HS-27A (cell line): ENCODE measurements at regions not wholly inside any gene's neighbourhood (a gene's known extent, or its start where the extent isn't known, plus 50 kb on each side); places are given as distances from the start of the nearest gene placed in this dataset.

ENCODE experiments used
- DNase-seq: peaks from one replicate; pipeline ENCODE4 v3.0.0-alpha.2; 2012; ENCODE audit warnings: low read depth, missing footprints

GRCh38 chr3:22225161-22225560 lies 474.2 kb upstream of the ZNF385D start:
- DNase-seq = no peak

DNA sequence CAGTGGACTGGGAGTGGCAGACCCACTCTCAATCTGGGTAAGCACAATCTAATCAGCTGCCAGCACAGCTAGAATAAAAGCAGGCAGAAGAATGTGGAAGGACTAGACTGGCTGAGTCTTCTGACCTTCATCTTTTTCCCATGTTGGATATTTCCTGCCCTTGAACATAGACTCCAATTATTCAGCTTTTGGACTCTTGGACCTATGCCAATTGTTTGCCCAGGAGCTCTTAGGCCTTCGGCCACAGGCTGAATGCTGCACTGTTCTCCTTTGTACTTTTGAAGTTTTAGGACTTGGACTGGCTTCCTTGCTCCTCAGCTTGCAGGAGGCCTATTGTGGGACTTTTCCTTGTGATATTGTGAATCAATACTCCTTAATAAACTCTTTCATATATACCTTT lies 477.7 kb upstream of the ZNF385D start:
- DNase-seq = no peak

DNA sequence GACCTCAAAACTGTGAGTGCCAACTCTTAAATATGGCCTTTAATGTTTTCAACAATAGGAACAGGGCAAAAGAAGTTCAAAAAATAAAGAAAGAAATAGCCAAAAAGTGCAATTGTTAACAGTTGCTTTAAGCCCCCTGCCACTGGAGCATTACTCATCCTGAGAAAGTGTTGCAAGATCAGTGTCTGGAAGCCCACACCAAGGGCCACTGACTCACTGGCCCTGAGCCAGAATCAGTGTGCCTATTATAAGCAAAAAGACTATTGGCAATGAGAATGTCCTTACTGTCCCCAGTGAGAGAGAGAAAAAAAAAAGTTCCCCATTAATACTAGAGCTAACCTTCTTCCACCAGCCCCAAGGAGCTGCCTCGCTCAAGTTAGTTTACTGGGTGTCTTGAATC lies 480.1 kb upstream of the ZNF385D start:
- no peak for DNase-seq

- no peak for DNase-seq
Measured at GRCh38 chr3:22236490-22237270, 485.7 kb upstream of the ZNF385D start.

DNA sequence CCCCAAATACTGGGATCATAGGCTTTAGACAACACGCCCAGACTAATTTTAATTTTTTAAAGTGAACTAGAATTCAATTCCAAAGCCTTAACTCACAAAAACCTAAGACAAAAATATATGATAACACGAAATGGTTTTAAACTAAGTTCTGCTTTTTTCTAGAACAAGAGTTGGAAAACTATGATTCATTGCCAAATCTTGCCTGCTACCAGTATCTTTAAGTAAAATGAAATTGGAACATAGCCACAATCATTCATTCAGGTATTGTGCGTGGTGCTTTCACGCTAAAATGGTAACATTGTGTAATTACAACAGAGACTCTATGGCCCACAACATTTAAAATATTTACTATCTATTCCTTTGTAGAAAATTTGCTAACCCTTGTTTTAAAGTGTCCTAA lies 488.0 kb upstream of the ZNF385D start:
- no peak for DNase-seq

DNA sequence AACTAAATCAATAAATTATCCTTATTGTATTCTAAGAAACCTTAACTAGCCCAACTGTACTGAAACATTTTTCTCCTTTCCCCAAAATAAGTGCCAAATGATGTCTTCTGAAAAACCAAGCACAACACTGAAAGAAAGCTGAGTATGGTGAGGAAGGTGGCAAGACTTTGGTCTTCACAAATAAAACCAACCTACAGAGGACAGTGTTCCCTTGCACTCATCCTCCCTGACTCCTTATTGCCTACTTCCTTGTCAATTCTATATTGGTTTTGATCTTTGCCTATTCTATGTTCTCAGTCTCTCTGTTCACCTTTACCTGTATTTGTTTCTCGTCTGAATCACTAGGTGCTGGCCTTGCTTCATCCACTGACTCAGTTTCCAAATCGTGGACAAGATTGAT lies 490.1 kb upstream of the ZNF385D start:
- DNase-seq = no peak

DNA sequence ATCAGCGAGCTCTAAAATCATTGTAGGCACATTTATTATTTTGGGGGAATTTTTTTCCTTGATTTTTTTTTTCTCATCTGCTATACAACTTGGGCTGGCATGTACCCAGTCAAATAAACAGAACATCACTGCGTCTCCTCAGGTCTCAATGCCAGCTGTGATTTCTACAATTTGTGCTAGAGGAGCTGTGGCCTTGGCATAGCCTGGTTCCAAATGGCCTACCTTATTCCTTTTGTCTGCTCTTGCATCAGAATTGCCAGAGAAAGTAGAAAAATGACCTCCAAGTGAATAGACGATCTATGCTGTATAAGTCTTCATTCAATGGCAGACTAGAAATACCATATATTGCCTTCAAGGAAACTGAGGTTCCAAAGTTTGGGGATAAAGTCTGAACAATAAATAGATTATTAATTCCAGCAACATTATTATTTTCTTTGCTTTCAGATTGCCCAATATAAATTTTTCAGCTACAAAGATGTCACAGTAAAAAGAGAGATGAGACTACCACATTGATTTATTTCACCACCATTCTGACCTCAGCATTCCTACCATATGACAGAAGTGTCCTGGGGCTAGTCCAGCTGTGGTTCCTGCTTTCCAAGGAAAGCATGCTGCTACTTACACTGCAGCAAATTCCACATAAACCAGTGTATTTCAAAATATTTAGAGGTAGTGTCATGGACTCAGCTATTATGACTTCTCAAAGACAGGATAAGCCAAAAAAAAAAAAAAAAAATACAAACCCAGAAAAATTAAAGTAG lies 493.9 kb upstream of the ZNF385D start:
- peak; percentile 89 for DNase-seq

- no peak for DNase-seq
Measured at GRCh38 chr3:22245811-22246583, 495.0 kb upstream of the ZNF385D start.

- no peak for DNase-seq
Measured at GRCh38 chr3:22249658-22250057, 498.6 kb upstream of the ZNF385D start.

DNA sequence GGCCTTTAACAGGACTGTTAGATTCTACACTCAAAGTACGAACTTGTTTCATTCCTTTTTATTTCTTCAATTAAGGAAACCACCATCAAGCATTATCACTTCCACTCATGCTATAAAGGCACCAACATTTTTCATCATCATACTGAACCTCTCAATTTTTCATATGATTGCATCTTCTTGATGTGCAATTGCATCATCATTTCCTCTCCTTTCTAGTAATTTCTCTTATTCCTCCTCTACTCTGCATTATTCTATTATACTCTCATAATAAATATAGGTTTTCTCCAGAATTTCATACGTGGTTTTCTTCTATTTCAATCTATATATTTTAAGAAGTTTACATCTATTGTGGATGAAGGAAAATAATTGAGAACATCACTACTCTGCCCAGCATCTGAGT lies 506.2 kb upstream of the ZNF385D start:
- DNase-seq = no peak

DNA sequence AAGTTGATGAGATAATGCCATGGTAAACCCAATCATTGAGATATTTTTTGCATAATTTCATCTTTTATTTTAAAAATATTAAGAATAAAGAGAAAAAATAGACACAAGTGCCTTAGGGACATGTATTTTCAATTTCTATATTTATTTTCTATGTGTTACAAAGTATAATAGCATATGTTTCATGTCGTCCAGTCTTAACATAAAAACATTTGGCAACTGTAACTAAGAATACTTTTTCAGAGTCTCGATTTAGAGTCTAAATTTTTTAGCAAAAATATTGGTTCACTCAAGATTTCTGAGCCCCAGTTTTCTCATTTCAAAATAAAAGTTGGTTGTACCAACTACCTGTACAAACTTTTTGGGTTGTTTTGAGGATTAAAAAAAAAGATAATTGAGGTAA lies 511.4 kb upstream of the ZNF385D start:
- no peak for DNase-seq

DNA sequence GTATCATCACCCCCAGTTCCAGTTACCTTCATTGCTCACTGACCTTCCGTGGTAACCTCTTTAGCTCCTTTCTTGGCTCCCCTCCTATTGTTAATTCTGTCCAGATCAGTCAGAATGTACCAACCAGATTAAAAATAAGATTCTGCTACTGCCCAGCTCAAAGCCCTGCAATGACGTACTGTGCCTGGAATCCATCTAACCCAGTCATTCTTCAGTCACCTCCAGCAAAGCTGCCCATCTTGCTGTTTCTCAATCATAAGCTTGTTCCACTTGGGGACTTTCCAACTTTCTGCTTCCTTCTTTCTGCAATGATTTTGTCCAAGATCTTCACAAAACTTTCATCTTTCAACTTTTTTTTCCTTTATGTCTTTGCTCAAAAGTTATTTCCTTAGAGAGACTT lies 512.0 kb upstream of the ZNF385D start:
- peak; percentile 79 for DNase-seq

GRCh38 chr3:22265403-22265802 lies 514.4 kb upstream of the ZNF385D start:
- DNase-seq = no peak

GRCh38 chr3:22269831-22270230 lies 518.8 kb upstream of the ZNF385D start:
- peak; percentile 35 for DNase-seq

DNA sequence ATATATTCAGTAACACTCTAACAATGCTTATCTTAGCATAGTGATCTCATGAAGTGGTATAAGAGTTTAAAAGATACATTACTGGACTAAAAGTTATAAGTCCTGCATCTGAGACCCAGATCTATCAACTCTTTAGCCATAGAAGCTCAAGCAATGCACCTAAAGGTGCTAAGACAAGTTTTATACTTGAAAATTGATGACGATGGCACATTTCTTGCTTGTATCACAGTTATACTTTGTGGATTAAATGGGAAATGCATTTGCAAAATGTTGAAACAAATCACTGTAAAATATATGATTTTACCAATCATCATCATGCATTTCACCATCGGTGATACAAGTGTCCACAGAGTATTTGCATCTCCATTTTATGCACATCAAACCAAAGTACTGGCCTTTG lies 525.3 kb upstream of the ZNF385D start:
- DNase-seq = no peak

GRCh38 chr3:22284559-22284958 lies 533.5 kb upstream of the ZNF385D start:
- DNase-seq = peak; percentile 52

DNA sequence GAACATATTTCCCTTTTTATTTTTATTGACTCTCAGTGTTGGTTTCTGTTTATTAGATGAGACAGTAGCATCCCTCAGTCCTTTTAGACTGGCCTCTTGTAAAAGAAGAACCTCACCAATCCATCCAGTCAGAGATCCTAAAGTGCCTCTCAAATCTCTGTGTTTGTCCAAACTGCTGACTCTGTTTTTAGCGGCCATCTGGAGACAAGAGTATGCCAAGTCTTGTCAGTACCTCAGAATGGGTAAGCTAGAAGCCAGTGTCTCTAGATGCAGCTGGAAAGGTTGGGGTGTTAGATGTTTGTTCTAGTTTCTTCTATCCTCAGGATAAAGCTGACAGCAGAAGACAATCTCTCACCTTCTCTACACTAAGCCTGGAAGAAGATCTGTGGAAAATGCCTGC lies 537.7 kb upstream of the ZNF385D start:
- DNase-seq = no peak

DNA sequence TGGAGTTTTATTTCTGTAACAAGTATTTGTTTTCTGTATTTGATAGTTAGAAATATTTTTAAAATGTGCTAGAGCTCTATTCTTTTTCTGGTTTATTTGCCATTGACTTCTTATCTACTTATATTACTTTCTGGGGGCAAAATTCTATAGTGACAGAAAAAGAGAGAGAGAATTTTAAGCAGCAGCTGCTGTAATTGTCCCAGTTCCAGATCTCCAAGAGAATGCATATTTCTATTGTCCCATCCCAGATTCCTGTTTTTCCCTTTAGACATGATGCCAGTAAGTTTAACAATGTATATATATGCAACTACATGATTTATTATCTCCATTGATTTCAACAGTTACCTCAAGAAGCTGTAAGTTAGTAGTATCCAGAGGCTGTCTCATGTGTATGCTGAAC lies 541.7 kb upstream of the ZNF385D start:
- no peak for DNase-seq

- no peak for DNase-seq
Measured at GRCh38 chr3:22296601-22297000, 545.6 kb upstream of the ZNF385D start.

DNA sequence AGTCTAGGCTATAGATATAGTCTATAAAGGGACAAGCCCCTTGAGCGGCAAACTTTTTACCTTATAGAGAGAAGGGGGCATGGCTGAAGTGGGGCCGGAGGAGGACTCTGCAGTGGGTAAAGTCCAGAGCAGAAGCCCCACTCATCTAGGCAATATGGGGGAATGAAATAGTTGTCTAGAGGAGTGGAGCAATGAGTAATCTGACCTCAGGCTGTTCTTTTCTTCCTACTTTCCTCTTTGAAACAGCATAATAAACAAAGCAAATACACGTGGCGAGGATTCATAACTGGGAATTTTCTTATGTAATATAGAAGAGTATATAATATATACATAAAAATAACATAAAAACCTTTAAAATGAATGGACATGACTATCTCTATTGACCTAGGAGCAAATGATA lies 546.4 kb upstream of the ZNF385D start:
- no peak for DNase-seq

DNA sequence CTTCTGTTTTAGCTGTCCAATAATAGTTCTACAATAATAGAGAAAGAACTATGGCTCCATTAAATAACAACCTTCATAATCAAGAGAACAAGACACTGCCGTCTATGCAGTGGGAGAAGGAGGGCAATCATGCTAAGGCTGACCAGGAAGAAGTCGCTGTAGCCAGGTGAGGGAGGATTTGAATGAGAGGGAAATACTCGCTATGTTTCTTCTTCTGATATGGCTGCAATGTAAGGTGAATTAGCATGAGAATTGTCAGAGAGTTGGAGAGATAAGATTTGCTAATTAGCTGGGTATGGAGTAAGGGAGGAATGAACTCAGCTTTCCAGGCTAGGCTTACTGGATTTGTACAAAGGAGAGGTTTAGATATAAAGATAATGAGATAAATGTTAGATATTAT lies 555.4 kb upstream of the ZNF385D start:
- no peak for DNase-seq

GRCh38 chr3:22308871-22309270 lies 557.9 kb upstream of the ZNF385D start:
- no peak for DNase-seq

- peak; percentile 46 for DNase-seq
Measured at GRCh38 chr3:22315925-22316324, 564.9 kb upstream of the ZNF385D start.
